ENCODE measurements at regions not wholly inside any gene's neighbourhood (a gene's known extent, or its start where the extent isn't known, plus 50 kb on each side); places are given as distances from the start of the nearest gene placed in this dataset.

DNA sequence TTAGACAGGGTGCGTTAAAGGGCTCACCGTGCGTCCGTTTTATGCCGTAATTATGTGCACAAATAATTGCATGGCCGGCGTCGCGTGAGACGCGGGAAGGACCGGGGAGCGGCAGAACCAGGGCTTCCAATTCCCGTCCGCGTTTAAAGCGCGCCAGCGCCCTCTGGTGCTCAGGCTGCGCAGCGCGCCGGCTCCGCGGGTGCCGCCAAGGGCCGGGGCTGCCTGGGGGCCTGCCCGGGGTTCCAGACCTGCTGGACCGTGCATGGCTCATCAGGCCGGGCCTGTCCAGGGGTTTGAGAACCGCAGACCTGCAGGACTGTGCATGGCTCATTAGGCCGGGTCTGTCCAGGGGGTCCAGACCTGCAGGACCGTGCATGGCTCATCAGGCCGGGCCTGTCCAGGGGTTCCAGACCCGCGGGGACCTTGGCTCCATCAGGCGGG, 369.0 kb downstream of the THBS2 start:
- TF ChIP-seq CTCF (IDR thresholded peaks at IDR 0.05) (peak; percentile 90 to 96 (median 94)), POLR2A (IDR thresholded peaks at IDR 0.05) (no peak), POLR2AphosphoS5 (IDR thresholded peaks at IDR 0.05) (peak; percentile 29)
